ENCODE measurements at regions not wholly inside any gene's neighbourhood (a gene's known extent, or its start where the extent isn't known, plus 50 kb on each side); places are given as distances from the start of the nearest gene placed in this dataset.

- Mint-ChIP-seq H3K36me3 (no peaks in the 10 kb centered on the region), H3K4me3 (no peak overlapping the region), H3K4me1 (no peaks in the 10 kb centered on the region), H3K27ac (no peak overlapping the region), H3K9me3 (peaks cover 0 to 5% (median 3%) of the 10 kb centered on the region in 7 donors), H3K27me3 (ENCODE audit: low read depth in 3 of 3) (peaks cover 0 to 4% (median 0%) of the 10 kb centered on the region in 3 donors)
- no peaks in the 10 kb centered on the region for H3K9me3 ChIP-seq (replicated peaks in 1 of 2; ENCODE audit: control insufficient read depth in 1 of 2, insufficient read depth in 1 of 2, low read length in 2 of 2)
- no peak for TF ChIP-seq CTCF (IDR thresholded peaks at IDR 0.05)
- H3K36me3 ChIP-seq (replicated peaks in 1 of 2; ENCODE audit: control insufficient read depth in 1 of 2, insufficient read depth in 2 of 2, low read length in 2 of 2) = no peaks in the 10 kb centered on the region
- H4K20me1 ChIP-seq (ENCODE audit: insufficient read depth, low read length) = no peaks in the 10 kb centered on the region
- intact Hi-C loops (cut with micrococcal nuclease) = no loop called here
- WGBS (ENCODE audit: insufficient coverage) = 29% methylated on average over 1 of the region's 3 CpGs
- H3K4me3 ChIP-seq (replicated peaks in 1 of 3; ENCODE audit: low read depth in 2 of 3, low read length in 3 of 3) = no peak overlapping the region
- H3K27me3 ChIP-seq (ENCODE audit: control insufficient read depth in 2 of 2, insufficient read depth in 2 of 2, low read length in 2 of 2) = no peaks in the 10 kb centered on the region
- no peak for DNase-seq
- no peak overlapping the region for H2AFZ ChIP-seq (ENCODE audit: insufficient read depth, low read depth, low read length, poor library complexity, severe bottlenecking)
- H3K4me1 ChIP-seq (ENCODE audit: control insufficient read depth in 1 of 2, insufficient read depth in 2 of 2, low read length in 2 of 2) = no peaks in the 10 kb centered on the region
- H3K27ac ChIP-seq (ENCODE audit: low read depth in 1 of 2, low read length in 2 of 2) = no peak overlapping the region
- H3K79me2 ChIP-seq (ENCODE audit: insufficient read depth, low read length) = no peaks in the 10 kb centered on the region
- no peak overlapping the region for H3K4me2 ChIP-seq (replicated peaks; ENCODE audit: extremely low read depth, low read length, poor library complexity, severe bottlenecking)
- no peak overlapping the region for H3K9ac ChIP-seq (ENCODE audit: insufficient read depth, low read length, poor library complexity, severe bottlenecking)
Measured at GRCh38 chr14:53523226-53523625, 370.1 kb upstream of the DDHD1 start.

GRCh38 chr14:53520078-53520928, 367.2 kb upstream of the DDHD1 start:
- intact Hi-C loops (cut with micrococcal nuclease) = no loop called here
- H3K27ac Mint-ChIP-seq = no peak overlapping the region
- H3K79me2 ChIP-seq (ENCODE audit: insufficient read depth, low read length) = no peaks in the 10 kb centered on the region
- H3K27ac ChIP-seq (ENCODE audit: low read depth in 1 of 2, low read length in 2 of 2) = no peak overlapping the region
- H3K36me3 ChIP-seq (replicated peaks in 1 of 2; ENCODE audit: control insufficient read depth in 1 of 2, insufficient read depth in 2 of 2, low read length in 2 of 2) = no peaks in the 10 kb centered on the region
- H3K4me3 ChIP-seq (replicated peaks in 1 of 3; ENCODE audit: low read depth in 2 of 3, low read length in 3 of 3) = no peak overlapping the region
- no peaks in the 10 kb centered on the region for H3K4me1 ChIP-seq (ENCODE audit: control insufficient read depth in 1 of 2, insufficient read depth in 2 of 2, low read length in 2 of 2)
- H3K9me3 Mint-ChIP-seq = peaks cover 0 to 3% (median 3%) of the 10 kb centered on the region in 7 donors
- DNase-seq = no peak
- TF ChIP-seq CTCF (IDR thresholded peaks at IDR 0.05) = no peak
- H3K36me3 Mint-ChIP-seq = no peaks in the 10 kb centered on the region
- no peak overlapping the region for H3K4me3 Mint-ChIP-seq
- H3K9me3 ChIP-seq (replicated peaks in 1 of 2; ENCODE audit: control insufficient read depth in 1 of 2, insufficient read depth in 1 of 2, low read length in 2 of 2) = no peaks in the 10 kb centered on the region
- H3K9ac ChIP-seq (ENCODE audit: insufficient read depth, low read length, poor library complexity, severe bottlenecking) = no peak overlapping the region
- no peak overlapping the region for H2AFZ ChIP-seq (ENCODE audit: insufficient read depth, low read depth, low read length, poor library complexity, severe bottlenecking)
- H3K27me3 Mint-ChIP-seq (ENCODE audit: low read depth in 3 of 3) = peaks cover 0 to 4% (median 0%) of the 10 kb centered on the region in 3 donors
- no peaks in the 10 kb centered on the region for H4K20me1 ChIP-seq (ENCODE audit: insufficient read depth, low read length)
- whole genome bisulfite sequencing (ENCODE audit: insufficient coverage) = 100% methylated on average over 1 of the region's 7 CpGs
- H3K4me1 Mint-ChIP-seq = no peaks in the 10 kb centered on the region
- no peak overlapping the region for H3K4me2 ChIP-seq (replicated peaks; ENCODE audit: extremely low read depth, low read length, poor library complexity, severe bottlenecking)
- no peaks in the 10 kb centered on the region for H3K27me3 ChIP-seq (ENCODE audit: control insufficient read depth in 2 of 2, insufficient read depth in 2 of 2, low read length in 2 of 2)

Measured in CD14-positive monocyte (primary cell).